IMR-90 (cell line): ENCODE measurements at regions not wholly inside any gene's neighbourhood (a gene's known extent, or its start where the extent isn't known, plus 50 kb on each side); places are given as distances from the start of the nearest gene placed in this dataset.

Experiments used
- ATAC-seq: fragments of 200-7000 bp; cut with Tn5 transposase; 2 replicates; pipeline ENCODE4 v1.9.1; 2020; ENCODE audit warnings: low read depth, mild to moderate bottlenecking, moderate library complexity
- BruUV-seq: library from RNA; stranded (reverse); fragments of 400-500 nt; replicated peaks from 2 replicates; lab custom pipeline; 2021; lab: Mats Ljungman, UMichigan
- CTCF ChIA-PET: fragments of 300-600 bp; formaldehyde crosslinking; extraction: SDS; loops from one replicate; lab custom pipeline; 2021; ENCODE audit warnings: antibody characterized with exemption; lab: Yijun Ruan, JAX
- POLR2A ChIA-PET: fragments of 300-600 bp; sonication (Branson Sonifier 250); formaldehyde crosslinking; loops from one replicate; lab custom pipeline; 2022; ENCODE audit warnings: antibody characterized with exemption; ENCODE audit not compliant: unreplicated experiment; lab: Charles Lee
- DNase-seq: peaks from one replicate; pipeline ENCODE4 v3.0.0; 2013
- H2AFZ ChIP-seq: replicated peaks from 2 replicates; pipeline ENCODE3; 2013; ENCODE audit warnings: low read length, mild to moderate bottlenecking; ENCODE audit not compliant: poor library complexity
- H2AK5ac ChIP-seq: 2 replicates; pipeline ENCODE4 v1.6.1; 2013; ENCODE audit warnings: low read depth, low read length, inconsistent platforms
- H2AK9ac ChIP-seq: replicated peaks from 2 replicates; pipeline ENCODE3; 2013; ENCODE audit warnings: mild to moderate bottlenecking, low read depth, low read length, moderate library complexity; ENCODE audit not compliant: poor library complexity
- H2BK120ac ChIP-seq: 2 replicates; pipeline ENCODE4 v1.6.1; 2013; ENCODE audit warnings: low read depth, low read length, inconsistent platforms
- H2BK15ac ChIP-seq: 3 replicates; pipeline ENCODE4 v1.6.1; 2013; ENCODE audit warnings: low read depth, low read length, inconsistent platforms
- H2BK20ac ChIP-seq: 2 replicates; pipeline ENCODE4 v1.6.1; 2013; ENCODE audit warnings: low read depth, mild to moderate bottlenecking, inconsistent platforms, low read length, moderate library complexity
- H2BK5ac ChIP-seq: 2 replicates; pipeline ENCODE4 v1.6.1; 2013; ENCODE audit warnings: mild to moderate bottlenecking, low read depth, low read length, inconsistent platforms; ENCODE audit not compliant: poor library complexity, severe bottlenecking
- H3K14ac ChIP-seq: replicated peaks from 2 replicates; pipeline ENCODE4 v1.6.1; 2013; ENCODE audit warnings: low read depth, low read length, inconsistent platforms
- H3K18ac ChIP-seq: 2 replicates; pipeline ENCODE4 v1.6.1; 2013; ENCODE audit warnings: low read depth, low read length, control low read depth
- H3K23ac ChIP-seq: 2 replicates; pipeline ENCODE4 v1.6.1; 2013; ENCODE audit warnings: low read depth, low read length, inconsistent platforms
- H3K27ac ChIP-seq: 2 replicates; pipeline ENCODE4 v1.5.1; 2013; ENCODE audit warnings: mild to moderate bottlenecking, control low read depth, low read length; ENCODE audit not compliant: insufficient read depth
- H3K27me3 ChIP-seq: 2 replicates; pipeline ENCODE4 v1.6.1; 2013; ENCODE audit warnings: low read length; ENCODE audit not compliant: control insufficient read depth, insufficient read depth
- H3K36me3 ChIP-seq: 2 replicates; pipeline ENCODE4 v1.6.1; 2013; ENCODE audit warnings: low read length, mixed read lengths; ENCODE audit not compliant: control insufficient read depth, insufficient read depth
- H3K4ac ChIP-seq: 2 replicates; pipeline ENCODE4 v1.6.1; 2013; ENCODE audit warnings: low read depth, low read length, inconsistent platforms
- H3K4me1 ChIP-seq: 2 replicates; pipeline ENCODE4 v1.6.1; 2013; ENCODE audit warnings: low read length, mixed read lengths; ENCODE audit not compliant: control insufficient read depth, insufficient read depth
- H3K4me2 ChIP-seq: 2 replicates; pipeline ENCODE4 v1.6.1; 2013; ENCODE audit warnings: low read depth, mild to moderate bottlenecking, control low read depth, low read length, moderate library complexity
- H3K4me3 ChIP-seq: 2 replicates; pipeline ENCODE4 v1.5.1; 2013; ENCODE audit warnings: low read depth, mild to moderate bottlenecking, control low read depth, low read length, moderate library complexity; ENCODE audit not compliant: insufficient read depth
- H3K56ac ChIP-seq: 2 replicates; pipeline ENCODE4 v1.6.1; 2013; ENCODE audit warnings: low read length, inconsistent platforms; ENCODE audit not compliant: insufficient read depth; ENCODE audit errors: extremely low read depth
- H3K79me1 ChIP-seq, 2 experiments: 2 replicates each; pipeline ENCODE4 v1.6.1; 2013; ENCODE audit warnings: low read length in 2 of 2, inconsistent platforms in 1 of 2, low read depth in 1 of 2
- H3K9ac ChIP-seq: 2 replicates; pipeline ENCODE4 v1.6.1; 2013; ENCODE audit warnings: low read depth, low read length, control low read depth
- H3K9me1 ChIP-seq: 2 replicates; pipeline ENCODE4 v1.6.1; 2013; ENCODE audit warnings: low read length, inconsistent platforms; ENCODE audit not compliant: insufficient read depth
- H3K9me3 ChIP-seq: 2 replicates; pipeline ENCODE4 v1.6.1; 2013; ENCODE audit warnings: low read length; ENCODE audit not compliant: control insufficient read depth, insufficient read depth
- H4K20me1 ChIP-seq: 2 replicates; pipeline ENCODE4 v1.6.1; 2013; ENCODE audit warnings: low read length, inconsistent platforms; ENCODE audit not compliant: insufficient read depth
- H4K5ac ChIP-seq: 2 replicates; pipeline ENCODE4 v1.6.1; 2013; ENCODE audit warnings: mild to moderate bottlenecking, low read depth, low read length, control low read depth
- H4K8ac ChIP-seq, 2 experiments: 2 replicates each; pipeline ENCODE4 v1.6.1; 2013; ENCODE audit warnings: low read depth in 2 of 2, low read length in 2 of 2, control low read depth in 1 of 2, inconsistent platforms in 1 of 2
- H4K91ac ChIP-seq: 2 replicates; pipeline ENCODE4 v1.6.1; 2013; ENCODE audit warnings: low read depth, low read length, inconsistent platforms; ENCODE audit not compliant: insufficient read depth
- MAFK ChIP-seq: IDR thresholded peaks from 2 replicates; pipeline ENCODE4 v1.6.1; 2012; ENCODE audit warnings: low read depth, low read length, improper control_type of control experiment
- WGBS, 2 experiments: methylation state at CpG; one replicate each; pipeline versions ENCODE4 v1.1.5 to v1.1.7; 2013; ENCODE audit warnings: missing lambda C conversion rate in 2 of 2; ENCODE audit not compliant: insufficient read length in 1 of 2; ENCODE audit errors: extremely low coverage in 2 of 2; 5-methylcytosine and 5-hydroxymethylcytosine counted together
- dilution Hi-C: fragments of 300-500 bp; cut with HindIII; formaldehyde crosslinking; loops from one replicate; pipeline ENCODE4 v1.14.3; 2018; ENCODE audit warnings: low sequenced_read_pairs; ENCODE audit not compliant: unreplicated experiment
- in situ Hi-C: fragments of 300-500 bp; cut with MboI; formaldehyde crosslinking; loops from 3 replicates; pipeline ENCODE4 v1.14.3; 2019; ENCODE audit warnings: low sequenced_read_pairs, inconsistent platforms, mixed read lengths
- intact Hi-C: fragments of 100-400 bp; cut with micrococcal nuclease; formaldehyde crosslinking; loops from 2 replicates; pipeline ENCODE4 v1.10.0; 2022

DNA sequence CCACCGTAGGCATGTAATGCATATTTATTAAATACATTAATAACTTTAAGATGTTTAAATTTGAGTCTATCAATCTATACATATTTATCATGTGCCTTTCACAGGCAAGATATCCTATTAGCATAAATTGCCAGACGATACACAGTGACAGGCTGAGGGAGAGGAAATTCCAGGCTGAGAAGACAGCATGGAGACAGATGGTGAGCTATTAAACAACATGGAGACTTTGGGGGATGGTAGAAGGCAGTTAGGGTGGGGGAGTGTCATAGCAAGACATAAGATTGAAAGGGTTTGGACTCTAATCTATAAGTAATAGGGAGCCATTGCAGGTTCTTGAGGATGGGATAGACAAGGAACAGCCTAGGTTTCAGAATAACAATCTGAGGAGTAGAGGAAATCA lies 138.5 kb downstream of the NXPE2 start:
- no peak overlapping the region for H3K4me2 ChIP-seq
- no peak overlapping the region for H4K8ac ChIP-seq
- no peak overlapping the region for H3K27ac ChIP-seq
- intact Hi-C loops (no loop called here), in situ Hi-C loops (no loop called here), dilution Hi-C loops (no loop called here)
- no peak overlapping the region for H2AK9ac ChIP-seq
- no peak overlapping the region for H2BK5ac ChIP-seq
- no peak overlapping the region for H2BK120ac ChIP-seq
- no peak overlapping the region for H3K4me3 ChIP-seq
- H2AK5ac ChIP-seq = no peak overlapping the region
- H3K4me1 ChIP-seq = no peaks in the 10 kb centered on the region
- WGBS, 2 experiments = 50% methylated on average over 1 of the region's 2 CpGs; no CpG with 5 or more reads in 1 of the 2 experiments
- ChIA-PET POLR2A (no interaction called here), CTCF (no interaction called here)
- DNase-seq (no peak), ATAC-seq (no peak)
- no peaks in the 10 kb centered on the region for H3K27me3 ChIP-seq
- no peak overlapping the region for H3K18ac ChIP-seq
- no peaks in the 10 kb centered on the region for H3K9me3 ChIP-seq
- no peak overlapping the region for H2BK20ac ChIP-seq
- no peaks in the 10 kb centered on the region for H3K9me1 ChIP-seq
- TF ChIP-seq MAFK = no peak
- BruUV-seq = no TSS peak
- H2BK15ac ChIP-seq = no peak overlapping the region
- H4K20me1 ChIP-seq = no peaks in the 10 kb centered on the region
- no peaks in the 10 kb centered on the region for H3K36me3 ChIP-seq
- H4K5ac ChIP-seq = no peak overlapping the region
- no peak overlapping the region for H2AFZ ChIP-seq
- H4K91ac ChIP-seq = no peak overlapping the region
- no peak overlapping the region for H3K56ac ChIP-seq
- H3K79me1 ChIP-seq = no peaks in the 10 kb centered on the region
- H3K14ac ChIP-seq = no peak overlapping the region
- no peak overlapping the region for H3K23ac ChIP-seq
- no peak overlapping the region for H3K4ac ChIP-seq
- no peak overlapping the region for H3K9ac ChIP-seq
